ENCODE measurements at regions not wholly inside any gene's neighbourhood (a gene's known extent, or its start where the extent isn't known, plus 50 kb on each side); places are given as distances from the start of the nearest gene placed in this dataset.

DNA sequence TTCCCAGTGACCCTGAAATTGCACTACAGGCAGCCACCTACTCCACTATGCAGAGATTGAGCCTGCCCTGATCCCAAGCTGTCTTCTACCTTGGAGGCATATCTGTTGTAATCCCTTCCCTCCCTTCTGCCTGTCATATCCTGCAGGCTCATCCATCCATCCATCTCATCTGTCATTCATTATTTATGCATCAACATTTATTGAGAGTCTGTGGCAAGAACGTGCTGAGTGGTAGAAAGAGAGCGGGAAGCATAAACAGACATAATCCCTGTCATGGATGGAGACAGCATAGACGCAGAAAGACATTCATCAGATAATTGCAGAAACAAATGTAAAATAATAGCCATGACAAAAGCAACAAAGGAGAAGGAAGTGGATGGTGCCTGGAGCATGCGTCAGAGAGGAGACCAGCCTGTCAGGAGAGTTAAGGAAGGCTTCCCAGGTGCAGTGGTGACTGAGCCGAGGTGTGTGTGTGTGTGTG is 89.5 kb upstream of the CALM2 start:
- no peak for DNase-seq
- Histone ChIP-seq H3K79me2 (ENCODE audit: low read length) (no peaks in the 10 kb centered on the region), H3K4me3 (ENCODE audit: low read length) (no peak overlapping the region), H3K27me3 (replicated peaks; ENCODE audit: insufficient read depth, low read length) (no peaks in the 10 kb centered on the region), H3K27ac (ENCODE audit: low read length) (no peak overlapping the region), H3K4me1 (ENCODE audit: low read length) (no peaks in the 10 kb centered on the region), H3K9me3 (replicated peaks; ENCODE audit: insufficient read depth, low read length) (no peaks in the 10 kb centered on the region), H3K36me3 (replicated peaks; ENCODE audit: insufficient read depth, low read length) (no peaks in the 10 kb centered on the region), H3K4me2 (ENCODE audit: low read depth, low read length) (no peak overlapping the region), H4K20me1 (ENCODE audit: insufficient read depth, low read length) (no peaks in the 10 kb centered on the region), H3F3A (ENCODE audit: insufficient read depth, low read length) (no peaks in the 10 kb centered on the region), H3K9me2 (replicated peaks; ENCODE audit: insufficient read depth, low read length) (no peaks in the 10 kb centered on the region), H3K9ac (ENCODE audit: low read length) (no peak overlapping the region), H2AFZ (ENCODE audit: low read length) (no peak overlapping the region)
- TF ChIP-seq EZH2phosphoT487 (IDR thresholded peaks at IDR 0.05; ENCODE audit: low read length) (no peak), EZH2 (optimal IDR thresholded peaks at IDR 0.05; ENCODE audit: low read depth, low read length) (no peak)
- TF ChIP-seq, protein P1, sequence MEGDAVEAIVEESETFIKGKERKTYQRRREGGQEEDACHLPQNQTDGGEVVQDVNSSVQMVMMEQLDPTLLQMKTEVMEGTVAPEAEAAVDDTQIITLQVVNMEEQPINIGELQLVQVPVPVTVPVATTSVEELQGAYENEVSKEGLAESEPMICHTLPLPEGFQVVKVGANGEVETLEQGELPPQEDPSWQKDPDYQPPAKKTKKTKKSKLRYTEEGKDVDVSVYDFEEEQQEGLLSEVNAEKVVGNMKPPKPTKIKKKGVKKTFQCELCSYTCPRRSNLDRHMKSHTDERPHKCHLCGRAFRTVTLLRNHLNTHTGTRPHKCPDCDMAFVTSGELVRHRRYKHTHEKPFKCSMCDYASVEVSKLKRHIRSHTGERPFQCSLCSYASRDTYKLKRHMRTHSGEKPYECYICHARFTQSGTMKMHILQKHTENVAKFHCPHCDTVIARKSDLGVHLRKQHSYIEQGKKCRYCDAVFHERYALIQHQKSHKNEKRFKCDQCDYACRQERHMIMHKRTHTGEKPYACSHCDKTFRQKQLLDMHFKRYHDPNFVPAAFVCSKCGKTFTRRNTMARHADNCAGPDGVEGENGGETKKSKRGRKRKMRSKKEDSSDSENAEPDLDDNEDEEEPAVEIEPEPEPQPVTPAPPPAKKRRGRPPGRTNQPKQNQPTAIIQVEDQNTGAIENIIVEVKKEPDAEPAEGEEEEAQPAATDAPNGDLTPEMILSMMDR (IDR thresholded peaks at IDR 0.05; ENCODE audit: low read length), result no peak

DNA sequence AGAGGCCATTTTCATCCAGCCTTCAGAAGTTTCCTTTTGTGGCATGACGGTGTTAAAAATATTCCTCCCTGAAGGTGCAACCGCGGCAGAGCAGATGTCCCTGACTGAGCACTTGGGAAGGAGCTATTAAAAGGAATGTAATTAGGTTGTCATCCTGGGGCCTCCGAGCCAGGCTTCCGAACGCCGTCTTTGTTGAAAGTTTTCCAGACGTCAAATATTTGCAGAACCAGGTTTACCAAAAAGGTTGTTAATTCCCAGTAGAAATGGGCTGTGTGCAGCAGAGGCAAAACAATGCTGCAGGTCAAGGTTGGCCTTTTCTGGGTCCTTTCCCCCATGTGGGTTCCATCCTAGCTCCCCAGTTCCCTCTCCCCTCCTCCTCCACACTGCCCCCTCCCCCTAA is 88.8 kb upstream of the CALM2 start:
- DNase-seq, result no peak
- Histone ChIP-seq H3K4me2 (ENCODE audit: low read depth, low read length) (no peak overlapping the region), H3F3A (ENCODE audit: insufficient read depth, low read length) (no peaks in the 10 kb centered on the region), H3K9ac (ENCODE audit: low read length) (no peak overlapping the region), H3K27ac (ENCODE audit: low read length) (no peak overlapping the region), H3K9me2 (replicated peaks; ENCODE audit: insufficient read depth, low read length) (no peaks in the 10 kb centered on the region), H3K79me2 (ENCODE audit: low read length) (no peaks in the 10 kb centered on the region), H3K27me3 (replicated peaks; ENCODE audit: insufficient read depth, low read length) (no peaks in the 10 kb centered on the region), H3K9me3 (replicated peaks; ENCODE audit: insufficient read depth, low read length) (no peaks in the 10 kb centered on the region), H3K4me1 (ENCODE audit: low read length) (no peaks in the 10 kb centered on the region), H3K36me3 (replicated peaks; ENCODE audit: insufficient read depth, low read length) (no peaks in the 10 kb centered on the region), H3K4me3 (ENCODE audit: low read length) (no peak overlapping the region), H2AFZ (ENCODE audit: low read length) (no peak overlapping the region), H4K20me1 (ENCODE audit: insufficient read depth, low read length) (no peaks in the 10 kb centered on the region)
- TF ChIP-seq EZH2phosphoT487 (IDR thresholded peaks at IDR 0.05; ENCODE audit: low read length) (no peak), EZH2 (optimal IDR thresholded peaks at IDR 0.05; ENCODE audit: low read depth, low read length) (no peak)
- TF ChIP-seq, protein P1 (IDR thresholded peaks at IDR 0.05; ENCODE audit: low read length), result no peak

DNA sequence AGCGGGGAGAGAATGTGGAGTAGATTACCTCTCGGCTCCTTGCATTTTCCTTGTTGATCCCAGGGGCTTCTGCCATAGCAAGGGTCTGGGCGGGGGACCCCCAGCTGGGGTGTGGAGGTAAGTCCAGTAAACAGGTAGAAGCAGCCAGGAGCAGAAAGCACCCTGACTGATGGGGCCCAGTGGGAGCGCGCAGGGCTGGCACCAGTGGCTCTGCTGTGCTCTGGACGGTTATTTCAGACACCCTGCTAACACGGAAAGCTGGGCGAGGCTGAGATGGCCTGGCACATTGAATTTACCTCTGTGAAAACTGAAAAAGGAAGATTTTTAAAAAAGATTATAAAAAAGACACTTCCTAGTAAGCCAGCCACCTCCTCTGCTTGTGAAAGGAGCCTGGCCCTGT is 88.4 kb upstream of the CALM2 start:
- no peak overlapping the region for H3K4me2 ChIP-seq (ENCODE audit: low read depth, low read length)
- H2AFZ ChIP-seq (ENCODE audit: low read length), result no peak overlapping the region
- no peak overlapping the region for H3K4me3 ChIP-seq (ENCODE audit: low read length)
- H3K9ac ChIP-seq (ENCODE audit: low read length), result no peak overlapping the region
- no peaks in the 10 kb centered on the region for H3K27me3 ChIP-seq (replicated peaks; ENCODE audit: insufficient read depth, low read length)
- no peaks in the 10 kb centered on the region for H3K79me2 ChIP-seq (ENCODE audit: low read length)
- no peaks in the 10 kb centered on the region for H3K9me3 ChIP-seq (replicated peaks; ENCODE audit: insufficient read depth, low read length)
- H3K4me1 ChIP-seq (ENCODE audit: low read length), result no peaks in the 10 kb centered on the region
- no peaks in the 10 kb centered on the region for H3K9me2 ChIP-seq (replicated peaks; ENCODE audit: insufficient read depth, low read length)
- H3K36me3 ChIP-seq (replicated peaks; ENCODE audit: insufficient read depth, low read length), result no peaks in the 10 kb centered on the region
- no peak for DNase-seq
- H3F3A ChIP-seq (ENCODE audit: insufficient read depth, low read length), result no peaks in the 10 kb centered on the region
- H3K27ac ChIP-seq (ENCODE audit: low read length), result no peak overlapping the region
- TF ChIP-seq EZH2phosphoT487 (IDR thresholded peaks at IDR 0.05; ENCODE audit: low read length) (no peak), EZH2 (optimal IDR thresholded peaks at IDR 0.05; ENCODE audit: low read depth, low read length) (no peak)
- TF ChIP-seq, protein P1 (IDR thresholded peaks at IDR 0.05; ENCODE audit: low read length), result no peak
- H4K20me1 ChIP-seq (ENCODE audit: insufficient read depth, low read length), result no peaks in the 10 kb centered on the region
